ENCODE measurements at regions not wholly inside any gene's neighbourhood (a gene's known extent, or its start where the extent isn't known, plus 50 kb on each side); places are given as distances from the start of the nearest gene placed in this dataset.

- DNase-seq = no peak
These were observed 615.2 kb upstream of the TBL1XR1 start for GRCh38 chr3:177812492-177812891.

DNA sequence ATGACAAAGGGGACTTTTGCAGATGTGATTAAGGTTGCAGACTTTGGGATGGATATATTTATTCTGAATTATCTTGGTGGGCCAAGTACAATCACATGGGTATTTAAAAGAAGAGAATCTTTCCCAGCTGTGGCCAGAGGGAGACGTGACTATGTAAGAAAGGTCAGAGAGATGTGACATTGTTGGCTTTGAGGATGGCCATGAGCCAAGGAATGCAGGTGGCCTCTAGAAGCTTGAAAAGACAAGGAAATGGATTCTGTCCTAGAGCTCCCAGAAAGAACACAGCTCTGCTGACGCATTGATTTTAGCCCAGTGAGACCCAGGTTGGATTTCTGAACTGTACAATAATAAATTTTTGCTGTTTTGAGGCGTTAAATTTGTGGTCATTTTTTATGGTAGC lies 616.0 kb upstream of the TBL1XR1 start:
- DNase-seq = peak; percentile 72

GRCh38 chr3:177816667-177817208 lies 619.5 kb upstream of the TBL1XR1 start:
- no peak for DNase-seq

DNA sequence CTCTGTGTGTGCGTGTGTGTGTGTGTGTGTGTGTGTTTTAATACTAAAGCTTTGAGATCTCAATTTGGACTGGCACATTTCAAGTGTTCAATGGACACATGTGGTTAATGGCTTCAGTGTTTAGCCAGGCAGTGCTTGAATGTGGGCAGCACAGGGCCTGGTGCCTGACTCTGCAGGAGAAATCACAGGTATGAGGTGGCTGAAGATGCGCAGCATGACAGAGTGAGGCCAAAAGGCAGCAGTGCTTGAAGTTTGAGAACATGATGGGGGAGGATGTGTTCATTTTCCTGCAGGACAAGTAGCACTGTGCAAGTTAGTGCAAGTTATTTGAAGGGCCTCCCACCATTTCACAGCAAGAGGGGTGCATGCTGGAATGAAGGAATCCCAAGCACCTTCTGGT lies 620.5 kb upstream of the TBL1XR1 start:
- DNase-seq = no peak

- no peak for DNase-seq
These were observed 621.5 kb upstream of the TBL1XR1 start for GRCh38 chr3:177818712-177819240.

DNA sequence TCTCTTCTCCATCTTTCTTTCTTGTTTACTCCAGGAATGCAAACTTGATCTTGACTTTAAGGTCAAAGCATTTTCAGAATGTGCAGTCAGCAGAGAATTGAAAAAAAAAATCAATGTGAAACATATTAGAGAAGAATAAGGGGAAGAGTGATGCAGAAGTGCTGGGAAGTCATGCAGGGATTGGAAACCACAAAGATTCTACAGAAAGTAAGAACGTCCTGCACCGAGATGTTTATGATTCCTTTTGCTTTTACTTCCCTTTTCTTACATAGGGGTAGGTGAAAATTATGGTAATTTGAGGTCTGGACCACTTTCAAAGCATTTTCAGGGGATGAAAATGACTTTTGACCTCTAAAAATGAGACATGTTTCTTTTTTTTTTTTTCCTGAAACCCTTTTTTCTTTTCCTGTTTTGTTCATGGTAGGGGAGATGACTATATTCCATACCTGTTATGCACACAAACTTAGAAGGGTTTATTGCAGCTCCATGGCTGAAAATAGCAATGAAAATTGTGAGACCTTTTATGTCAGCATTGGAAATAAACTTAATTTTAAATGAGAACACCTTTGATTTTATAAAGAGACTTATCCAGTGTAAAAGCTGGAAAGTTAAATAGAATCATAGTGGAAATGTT lies 623.5 kb upstream of the TBL1XR1 start:
- DNase-seq = no peak

GRCh38 chr3:177822681-177823096 lies 625.4 kb upstream of the TBL1XR1 start:
- DNase-seq = no peak

DNA sequence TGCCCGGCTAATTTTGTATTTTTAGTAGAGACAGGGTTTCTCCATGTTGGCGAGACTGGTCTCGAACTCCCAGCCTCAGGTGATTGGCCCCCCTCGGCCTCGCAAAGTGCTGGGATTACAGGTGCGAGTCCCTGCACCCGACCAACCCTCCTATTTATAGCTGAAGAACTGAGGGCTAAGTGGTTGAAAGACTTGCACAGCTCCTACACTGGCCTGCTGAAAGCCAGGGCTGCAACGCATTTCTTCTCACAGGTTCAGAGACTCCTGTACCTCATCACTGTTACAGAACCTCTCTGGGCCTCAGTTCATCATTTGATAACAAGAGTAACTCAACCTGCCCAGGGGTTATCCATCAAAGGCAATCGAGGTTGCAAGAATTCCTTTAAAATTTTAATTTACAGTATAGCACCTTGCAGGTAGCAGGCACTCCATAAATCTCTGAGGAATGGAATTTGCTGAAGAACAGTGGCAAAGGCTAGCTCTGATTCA lies 626.5 kb upstream of the TBL1XR1 start:
- DNase-seq = no peak

- DNase-seq = no peak
These were observed 627.0 kb upstream of the TBL1XR1 start for GRCh38 chr3:177824190-177824786.

DNA sequence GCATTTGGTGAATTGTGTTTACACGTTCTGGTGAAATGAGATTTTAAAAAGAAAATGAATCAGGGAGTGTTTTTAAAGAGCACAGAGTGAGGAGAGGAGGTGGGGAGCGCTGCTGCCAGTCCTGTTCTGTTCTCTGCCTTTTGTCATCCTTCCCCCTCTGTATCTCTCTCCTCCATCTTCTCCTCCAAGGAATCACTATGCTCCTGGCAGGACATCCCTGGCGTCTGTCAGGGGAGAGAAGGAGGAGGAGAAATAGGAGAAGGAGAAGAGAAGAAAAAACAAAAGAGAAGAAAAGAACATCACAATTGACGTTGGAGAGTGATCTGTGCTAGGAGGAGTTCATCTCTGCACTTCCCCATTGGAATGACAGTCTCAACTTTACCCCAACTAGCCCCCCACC lies 627.6 kb upstream of the TBL1XR1 start:
- no peak for DNase-seq

DNA sequence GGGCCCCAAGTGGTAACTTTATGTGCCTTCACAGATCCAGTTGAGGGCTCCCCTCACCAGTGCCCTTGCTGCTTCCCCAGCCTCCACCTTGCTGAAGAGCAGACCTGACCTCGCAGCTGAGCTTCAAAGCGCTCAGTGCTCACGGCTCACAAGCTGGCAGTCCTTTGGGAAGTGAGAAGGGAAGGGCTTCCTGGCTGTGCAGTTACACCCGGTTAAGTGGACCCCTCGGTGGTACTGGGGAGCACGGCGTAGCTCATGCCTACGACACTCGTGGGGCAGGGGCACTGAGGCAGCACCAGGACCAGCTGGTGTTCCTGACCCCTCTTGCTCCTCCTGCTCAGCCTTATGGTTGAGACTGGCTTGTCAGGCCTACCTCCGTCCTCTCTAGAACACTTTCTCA lies 629.0 kb upstream of the TBL1XR1 start:
- no peak for DNase-seq

DNA sequence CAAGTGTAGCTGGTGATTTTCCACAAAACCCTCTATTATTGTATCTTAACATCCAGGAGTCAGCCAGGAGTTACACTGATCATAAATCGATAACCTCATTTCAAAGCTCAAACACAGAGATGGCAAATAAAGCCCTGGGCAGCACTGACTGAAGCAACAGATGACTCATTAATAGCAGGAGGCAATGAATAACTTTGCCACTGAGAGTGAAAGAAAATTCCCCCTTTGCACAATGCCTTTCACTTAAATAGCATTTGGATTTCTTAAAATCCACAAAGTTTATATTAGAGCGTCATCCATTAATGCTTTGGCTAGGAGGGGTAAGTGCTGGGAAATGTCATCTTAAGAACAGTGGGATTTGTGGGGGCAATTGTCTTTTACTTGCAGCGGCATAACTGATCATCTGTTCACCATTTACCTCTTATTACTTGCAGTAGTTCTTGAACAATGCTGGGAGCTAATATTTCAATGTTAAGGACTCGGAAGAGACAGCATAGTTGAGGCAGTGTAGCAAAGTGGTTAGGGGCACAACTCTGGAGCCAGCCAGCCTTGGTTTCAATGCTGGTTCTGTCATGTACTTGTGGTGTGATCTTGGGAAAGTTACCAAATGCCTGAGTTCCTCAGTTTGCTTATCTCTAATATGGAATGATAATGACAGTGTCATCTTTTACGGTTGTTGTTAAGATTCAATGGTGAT lies 630.4 kb upstream of the TBL1XR1 start:
- DNase-seq = no peak

DNA sequence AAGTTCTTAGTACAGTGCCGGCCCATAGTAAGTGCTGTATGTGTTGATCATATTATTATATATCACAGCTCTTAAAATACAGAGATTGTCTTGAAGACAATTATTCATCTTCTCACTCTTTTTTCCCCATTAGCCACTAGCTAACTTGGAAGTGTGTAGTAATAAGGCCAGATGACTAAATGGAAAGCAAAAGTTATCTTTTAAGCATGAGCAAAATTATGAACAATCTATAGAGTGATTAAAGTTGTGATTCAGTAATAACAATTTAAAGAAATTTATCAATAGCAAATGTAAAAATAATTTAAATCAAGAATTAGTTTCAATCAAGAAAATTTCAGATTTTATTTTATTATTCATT lies 630.9 kb upstream of the TBL1XR1 start:
- DNase-seq = no peak

DNA sequence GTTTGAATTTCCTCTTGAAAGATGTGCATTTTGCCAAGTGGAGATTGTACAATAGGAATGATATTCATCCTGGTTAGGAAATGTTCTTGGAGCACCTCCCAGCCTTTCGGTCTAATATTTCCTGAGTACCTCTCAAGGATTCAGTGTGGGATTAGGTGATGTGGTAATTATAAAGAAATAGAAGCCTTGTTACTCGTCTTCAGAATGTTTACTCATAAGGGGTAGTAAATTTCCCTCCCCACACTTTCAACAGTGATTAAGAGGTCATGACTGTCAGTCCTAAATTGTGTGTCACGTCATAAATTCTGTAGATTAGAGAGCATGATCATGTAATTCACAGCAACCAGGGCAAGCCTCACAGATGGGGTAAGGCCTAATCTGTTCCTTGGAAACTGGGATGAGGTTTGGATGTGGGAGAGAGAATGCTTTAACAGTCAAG lies 633.1 kb upstream of the TBL1XR1 start:
- DNase-seq = no peak

GRCh38 chr3:177831361-177831760 lies 634.1 kb upstream of the TBL1XR1 start:
- no peak for DNase-seq

GRCh38 chr3:177832880-177833279 lies 635.6 kb upstream of the TBL1XR1 start:
- no peak for DNase-seq

- DNase-seq = no peak
These were observed 636.0 kb upstream of the TBL1XR1 start for GRCh38 chr3:177833332-177833731.

DNA sequence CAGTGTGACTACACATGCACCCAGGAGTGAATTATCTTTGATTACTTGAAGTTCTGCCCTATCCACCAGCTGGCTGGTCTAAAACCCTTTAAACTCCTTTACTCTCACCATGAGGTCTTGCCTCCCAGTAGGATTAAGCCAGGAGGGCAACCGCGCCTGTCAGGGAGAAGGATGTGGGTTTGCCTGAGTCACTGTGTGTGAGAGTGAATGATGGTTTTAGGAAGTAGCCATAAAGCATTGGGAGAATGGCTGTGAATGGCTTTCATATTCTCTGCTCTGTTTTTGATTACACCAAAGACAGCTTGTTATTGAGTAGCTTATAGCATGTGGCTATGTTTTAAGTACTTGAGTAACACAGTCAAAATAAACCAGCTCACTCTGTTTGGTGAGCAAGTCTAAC lies 637.7 kb upstream of the TBL1XR1 start:
- no peak for DNase-seq

GRCh38 chr3:177835917-177836316 lies 638.6 kb upstream of the TBL1XR1 start:
- DNase-seq = no peak

GRCh38 chr3:177836671-177837070 lies 639.4 kb upstream of the TBL1XR1 start:
- DNase-seq = no peak

DNA sequence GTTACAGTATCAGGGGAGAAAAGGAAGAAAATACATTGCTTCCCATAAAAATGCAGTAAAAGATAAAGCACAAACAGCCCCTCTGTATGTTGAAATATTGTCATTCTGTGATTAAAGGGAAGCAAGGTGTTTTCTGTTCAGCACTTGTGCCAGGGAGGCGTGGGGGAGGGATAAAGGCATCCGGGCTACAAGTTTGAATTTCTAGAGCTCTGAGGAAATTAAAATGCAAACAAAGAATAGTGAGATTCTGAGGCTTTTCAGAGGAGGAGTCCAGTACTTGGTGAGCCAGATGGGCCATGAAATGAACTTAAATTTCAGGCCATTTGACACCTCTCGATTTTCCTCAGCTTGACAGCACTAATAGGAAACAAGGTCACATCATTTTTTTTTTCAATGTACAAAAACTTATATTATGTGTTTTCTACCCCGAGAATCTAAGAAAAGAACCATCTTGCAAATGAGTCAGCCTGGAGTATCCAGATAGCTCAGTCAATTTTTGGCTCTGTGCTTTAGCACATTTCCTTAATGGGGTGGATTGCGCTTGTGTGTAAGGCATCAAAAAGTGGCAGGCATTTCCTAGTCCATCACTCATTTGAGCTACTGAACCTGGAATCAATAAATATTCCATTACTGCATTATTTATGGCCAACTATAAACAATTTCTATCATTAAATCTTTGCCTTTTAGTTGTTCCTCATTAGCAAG lies 640.8 kb upstream of the TBL1XR1 start:
- no peak for DNase-seq

GRCh38 chr3:177838766-177839350 lies 641.6 kb upstream of the TBL1XR1 start:
- no peak for DNase-seq
